GM23338 (cell line): ENCODE measurements at regions not wholly inside any gene's neighbourhood (a gene's known extent, or its start where the extent isn't known, plus 50 kb on each side); places are given as distances from the start of the nearest gene placed in this dataset.

Experiments
- ATAC-seq: fragments of 200-7000 bp; cut with Tn5 transposase; 3 replicates; pipeline ENCODE4 v1.9.1; 2020
- DNase-seq: peaks from one replicate; pipeline ENCODE4 v3.0.0-alpha.2; 2015; ENCODE audit warnings: low spot score
- H2AFZ ChIP-seq: fragments of 200-600 bp; sonication (generic); 2 replicates; pipeline ENCODE4 v1.8.0; 2016; ENCODE audit warnings: antibody characterized with exemption, mild to moderate bottlenecking, moderate library complexity
- H3F3A ChIP-seq: fragments of 200-600 bp; sonication (generic); replicated peaks from 2 replicates; pipeline ENCODE4 v1.8.0; 2017; ENCODE audit warnings: antibody characterized with exemption, mixed run types, low read depth
- H3K27ac ChIP-seq: fragments of 200-600 bp; sonication (generic); 2 replicates; pipeline ENCODE4 v1.6.1; 2016; ENCODE audit warnings: low read depth
- H3K27me3 ChIP-seq: fragments of 200-600 bp; sonication (generic); 2 replicates; pipeline ENCODE4 v1.8.0; 2016; ENCODE audit warnings: mild to moderate bottlenecking, mixed run types, moderate library complexity; ENCODE audit not compliant: insufficient read depth
- H3K36me3 ChIP-seq: fragments of 200-600 bp; sonication (generic); 2 replicates; pipeline ENCODE4 v1.8.0; 2016; ENCODE audit warnings: mild to moderate bottlenecking; ENCODE audit not compliant: insufficient read depth
- H3K4me1 ChIP-seq: fragments of 200-600 bp; sonication (generic); 2 replicates; pipeline ENCODE4 v1.8.0; 2016; ENCODE audit warnings: mild to moderate bottlenecking, moderate library complexity; ENCODE audit not compliant: insufficient read depth
- H3K4me2 ChIP-seq: fragments of 200-600 bp; sonication (generic); 2 replicates; pipeline ENCODE4 v1.7.1; 2017; ENCODE audit warnings: mixed run types
- H3K4me3 ChIP-seq: fragments of 200-600 bp; sonication (generic); 2 replicates; pipeline ENCODE4 v1.6.1; 2016; ENCODE audit warnings: mixed run types
- H3K79me2 ChIP-seq: fragments of 200-600 bp; sonication (generic); replicated peaks from 2 replicates; pipeline ENCODE4 v1.8.0; 2017; ENCODE audit warnings: mild to moderate bottlenecking; ENCODE audit not compliant: insufficient read depth
- H3K9me2 ChIP-seq: fragments of 200-600 bp; sonication (generic); 2 replicates; pipeline ENCODE4 v1.8.0; 2017; ENCODE audit not compliant: insufficient read depth
- H4K20me1 ChIP-seq: fragments of 200-600 bp; sonication (generic); replicated peaks from 2 replicates; pipeline ENCODE4 v1.8.0; 2017; ENCODE audit warnings: mild to moderate bottlenecking; ENCODE audit not compliant: insufficient read depth
- H3K27ac Mint-ChIP-seq: 2 replicates; pipeline ENCODE4 v1.8.0; 2020; ENCODE audit warnings: inconsistent platforms, mild to moderate bottlenecking, moderate library complexity, mixed read lengths
- H3K27me3 Mint-ChIP-seq: 3 replicates; pipeline ENCODE4 v1.8.0; 2022; ENCODE audit warnings: low read depth, mild to moderate bottlenecking, moderate library complexity, mixed read lengths, inconsistent platforms; ENCODE audit not compliant: insufficient read depth, poor library complexity
- H3K36me3 Mint-ChIP-seq: 3 replicates; pipeline ENCODE4 v1.8.0; 2021; ENCODE audit warnings: low read depth, mild to moderate bottlenecking, inconsistent platforms, moderate library complexity, mixed read lengths
- H3K4me1 Mint-ChIP-seq: 3 replicates; pipeline ENCODE4 v1.8.0; 2020; ENCODE audit warnings: mild to moderate bottlenecking, inconsistent platforms, mixed read lengths
- H3K4me3 Mint-ChIP-seq: 3 replicates; pipeline ENCODE4 v1.8.0; 2021; ENCODE audit warnings: moderate library complexity, mild to moderate bottlenecking, inconsistent platforms, mixed read lengths
- H3K9me3 Mint-ChIP-seq: 3 replicates; pipeline ENCODE4 v1.8.0; 2020; ENCODE audit warnings: moderate library complexity, mild to moderate bottlenecking, inconsistent platforms, mixed read lengths
- CREB1 ChIP-seq: fragments of 250-450 bp; sonication (Bioruptor Pico); IDR thresholded peaks from 2 replicates; pipeline ENCODE4 v1.5.0; 2020; ENCODE audit warnings: low read depth, mild to moderate bottlenecking, moderate library complexity
- JUNB ChIP-seq: IDR thresholded peaks from one replicate; pipeline ENCODE4 v1.6.1; 2016; ENCODE audit warnings: antibody characterized with exemption; ENCODE audit not compliant: unreplicated experiment
- ZNF114 ChIP-seq: fragments of 250-450 bp; sonication (Bioruptor Pico); IDR thresholded peaks from 2 replicates; pipeline ENCODE4 v1.5.0; 2020; ENCODE audit warnings: mild to moderate bottlenecking, moderate library complexity
- ZNF331 ChIP-seq: fragments of 250-450 bp; sonication (Bioruptor Pico); IDR thresholded peaks from 2 replicates; pipeline ENCODE4 v1.5.0; 2020; ENCODE audit warnings: low read depth, mild to moderate bottlenecking, moderate library complexity
- TF ChIP-seq, protein P1 (sequence below): fragments of 250-450 bp; sonication (Bioruptor Pico); IDR thresholded peaks from 2 replicates; pipeline ENCODE4 v1.5.0; 2020; ENCODE audit warnings: mild to moderate bottlenecking, moderate library complexity
- TF ChIP-seq, protein P2 (sequence below): IDR thresholded peaks from one replicate; pipeline ENCODE4 v1.6.1; 2018; ENCODE audit warnings: antibody characterized with exemption; ENCODE audit not compliant: unreplicated experiment

DNA sequence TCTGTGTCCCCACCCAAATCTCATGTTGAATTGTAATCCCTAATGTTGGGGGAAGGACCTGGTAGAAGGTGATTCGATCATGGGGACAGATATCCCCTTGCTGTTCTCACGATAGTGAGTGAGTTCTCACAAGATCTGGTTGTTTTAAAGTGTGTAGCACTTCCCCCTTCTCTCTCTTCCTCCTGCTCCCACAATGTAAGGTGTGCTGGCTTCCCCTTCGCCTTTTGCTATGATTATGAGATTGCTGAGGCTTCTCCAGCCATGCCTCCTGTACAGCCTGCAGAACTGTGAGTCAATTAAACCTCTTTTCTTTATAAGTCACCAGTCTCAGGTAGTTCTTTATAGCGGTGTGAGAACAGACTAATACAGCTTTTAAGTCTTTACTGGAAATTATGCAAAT is 193.3 kb upstream of the RBBP8 start (continued):
- TF ChIP-seq, protein P1, sequence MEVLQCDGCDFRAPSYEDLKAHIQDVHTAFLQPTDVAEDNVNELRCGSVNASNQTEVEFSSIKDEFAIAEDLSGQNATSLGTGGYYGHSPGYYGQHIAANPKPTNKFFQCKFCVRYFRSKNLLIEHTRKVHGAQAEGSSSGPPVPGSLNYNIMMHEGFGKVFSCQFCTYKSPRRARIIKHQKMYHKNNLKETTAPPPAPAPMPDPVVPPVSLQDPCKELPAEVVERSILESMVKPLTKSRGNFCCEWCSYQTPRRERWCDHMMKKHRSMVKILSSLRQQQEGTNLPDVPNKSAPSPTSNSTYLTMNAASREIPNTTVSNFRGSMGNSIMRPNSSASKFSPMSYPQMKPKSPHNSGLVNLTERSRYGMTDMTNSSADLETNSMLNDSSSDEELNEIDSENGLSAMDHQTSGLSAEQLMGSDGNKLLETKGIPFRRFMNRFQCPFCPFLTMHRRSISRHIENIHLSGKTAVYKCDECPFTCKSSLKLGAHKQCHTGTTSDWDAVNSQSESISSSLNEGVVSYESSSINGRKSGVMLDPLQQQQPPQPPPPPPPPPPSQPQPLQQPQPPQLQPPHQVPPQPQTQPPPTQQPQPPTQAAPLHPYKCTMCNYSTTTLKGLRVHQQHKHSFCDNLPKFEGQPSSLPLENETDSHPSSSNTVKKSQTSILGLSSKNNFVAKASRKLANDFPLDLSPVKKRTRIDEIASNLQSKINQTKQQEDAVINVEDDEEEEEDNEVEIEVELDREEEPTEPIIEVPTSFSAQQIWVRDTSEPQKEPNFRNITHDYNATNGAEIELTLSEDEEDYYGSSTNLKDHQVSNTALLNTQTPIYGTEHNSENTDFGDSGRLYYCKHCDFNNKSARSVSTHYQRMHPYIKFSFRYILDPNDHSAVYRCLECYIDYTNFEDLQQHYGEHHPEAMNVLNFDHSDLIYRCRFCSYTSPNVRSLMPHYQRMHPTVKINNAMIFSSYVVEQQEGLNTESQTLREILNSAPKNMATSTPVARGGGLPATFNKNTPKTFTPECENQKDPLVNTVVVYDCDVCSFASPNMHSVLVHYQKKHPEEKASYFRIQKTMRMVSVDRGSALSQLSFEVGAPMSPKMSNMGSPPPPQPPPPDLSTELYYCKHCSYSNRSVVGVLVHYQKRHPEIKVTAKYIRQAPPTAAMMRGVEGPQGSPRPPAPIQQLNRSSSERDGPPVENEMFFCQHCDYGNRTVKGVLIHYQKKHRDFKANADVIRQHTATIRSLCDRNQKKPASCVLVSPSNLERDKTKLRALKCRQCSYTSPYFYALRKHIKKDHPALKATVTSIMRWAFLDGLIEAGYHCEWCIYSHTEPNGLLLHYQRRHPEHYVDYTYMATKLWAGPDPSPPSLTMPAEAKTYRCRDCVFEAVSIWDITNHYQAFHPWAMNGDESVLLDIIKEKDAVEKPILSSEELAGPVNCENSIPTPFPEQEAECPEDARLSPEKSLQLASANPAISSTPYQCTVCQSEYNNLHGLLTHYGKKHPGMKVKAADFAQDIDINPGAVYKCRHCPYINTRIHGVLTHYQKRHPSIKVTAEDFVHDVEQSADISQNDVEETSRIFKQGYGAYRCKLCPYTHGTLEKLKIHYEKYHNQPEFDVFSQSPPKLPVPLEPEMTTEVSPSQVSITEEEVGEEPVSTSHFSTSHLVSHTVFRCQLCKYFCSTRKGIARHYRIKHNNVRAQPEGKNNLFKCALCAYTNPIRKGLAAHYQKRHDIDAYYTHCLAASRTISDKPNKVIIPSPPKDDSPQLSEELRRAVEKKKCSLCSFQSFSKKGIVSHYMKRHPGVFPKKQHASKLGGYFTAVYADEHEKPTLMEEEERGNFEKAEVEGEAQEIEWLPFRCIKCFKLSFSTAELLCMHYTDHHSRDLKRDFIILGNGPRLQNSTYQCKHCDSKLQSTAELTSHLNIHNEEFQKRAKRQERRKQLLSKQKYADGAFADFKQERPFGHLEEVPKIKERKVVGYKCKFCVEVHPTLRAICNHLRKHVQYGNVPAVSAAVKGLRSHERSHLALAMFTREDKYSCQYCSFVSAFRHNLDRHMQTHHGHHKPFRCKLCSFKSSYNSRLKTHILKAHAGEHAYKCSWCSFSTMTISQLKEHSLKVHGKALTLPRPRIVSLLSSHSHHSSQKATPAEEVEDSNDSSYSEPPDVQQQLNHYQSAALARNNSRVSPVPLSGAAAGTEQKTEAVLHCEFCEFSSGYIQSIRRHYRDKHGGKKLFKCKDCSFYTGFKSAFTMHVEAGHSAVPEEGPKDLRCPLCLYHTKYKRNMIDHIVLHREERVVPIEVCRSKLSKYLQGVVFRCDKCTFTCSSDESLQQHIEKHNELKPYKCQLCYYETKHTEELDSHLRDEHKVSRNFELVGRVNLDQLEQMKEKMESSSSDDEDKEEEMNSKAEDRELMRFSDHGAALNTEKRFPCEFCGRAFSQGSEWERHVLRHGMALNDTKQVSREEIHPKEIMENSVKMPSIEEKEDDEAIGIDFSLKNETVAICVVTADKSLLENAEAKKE (CRISPR knock-in tag) = no peak
- TF ChIP-seq CREB1 (CRISPR knock-in tag) (no peak), JUNB (no peak)
- TF ChIP-seq, protein P2, sequence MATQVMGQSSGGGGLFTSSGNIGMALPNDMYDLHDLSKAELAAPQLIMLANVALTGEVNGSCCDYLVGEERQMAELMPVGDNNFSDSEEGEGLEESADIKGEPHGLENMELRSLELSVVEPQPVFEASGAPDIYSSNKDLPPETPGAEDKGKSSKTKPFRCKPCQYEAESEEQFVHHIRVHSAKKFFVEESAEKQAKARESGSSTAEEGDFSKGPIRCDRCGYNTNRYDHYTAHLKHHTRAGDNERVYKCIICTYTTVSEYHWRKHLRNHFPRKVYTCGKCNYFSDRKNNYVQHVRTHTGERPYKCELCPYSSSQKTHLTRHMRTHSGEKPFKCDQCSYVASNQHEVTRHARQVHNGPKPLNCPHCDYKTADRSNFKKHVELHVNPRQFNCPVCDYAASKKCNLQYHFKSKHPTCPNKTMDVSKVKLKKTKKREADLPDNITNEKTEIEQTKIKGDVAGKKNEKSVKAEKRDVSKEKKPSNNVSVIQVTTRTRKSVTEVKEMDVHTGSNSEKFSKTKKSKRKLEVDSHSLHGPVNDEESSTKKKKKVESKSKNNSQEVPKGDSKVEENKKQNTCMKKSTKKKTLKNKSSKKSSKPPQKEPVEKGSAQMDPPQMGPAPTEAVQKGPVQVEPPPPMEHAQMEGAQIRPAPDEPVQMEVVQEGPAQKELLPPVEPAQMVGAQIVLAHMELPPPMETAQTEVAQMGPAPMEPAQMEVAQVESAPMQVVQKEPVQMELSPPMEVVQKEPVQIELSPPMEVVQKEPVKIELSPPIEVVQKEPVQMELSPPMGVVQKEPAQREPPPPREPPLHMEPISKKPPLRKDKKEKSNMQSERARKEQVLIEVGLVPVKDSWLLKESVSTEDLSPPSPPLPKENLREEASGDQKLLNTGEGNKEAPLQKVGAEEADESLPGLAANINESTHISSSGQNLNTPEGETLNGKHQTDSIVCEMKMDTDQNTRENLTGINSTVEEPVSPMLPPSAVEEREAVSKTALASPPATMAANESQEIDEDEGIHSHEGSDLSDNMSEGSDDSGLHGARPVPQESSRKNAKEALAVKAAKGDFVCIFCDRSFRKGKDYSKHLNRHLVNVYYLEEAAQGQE = no peak

DNA sequence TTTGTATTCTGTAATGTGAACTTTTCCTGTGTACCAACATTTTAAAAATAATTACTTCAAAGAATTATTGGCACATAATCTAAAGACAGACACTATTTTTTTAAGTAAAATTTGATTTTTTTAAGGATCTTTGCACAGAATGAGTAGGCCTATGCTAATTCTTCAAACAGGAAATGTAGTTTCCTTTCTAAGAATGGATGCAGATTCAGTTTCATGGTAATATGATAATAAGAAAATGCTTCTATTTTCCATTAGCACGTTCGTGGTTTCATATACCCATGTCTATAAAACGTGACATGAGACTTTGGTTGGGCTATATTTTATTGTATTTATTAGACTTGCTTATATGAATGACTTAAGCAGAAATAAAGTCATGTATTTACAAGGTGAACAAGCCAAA is 191.8 kb upstream of the RBBP8 start:
- no peak for ATAC-seq
- TF ChIP-seq ZNF114 (CRISPR knock-in tag) = no peak
- TF ChIP-seq ZNF331 (CRISPR knock-in tag) = no peak
- TF ChIP-seq, protein P2 = no peak

More for the DNA sequence above, 191.8 kb upstream of the RBBP8 start:
- Mint-ChIP-seq H3K4me3 (no peak overlapping the region), H3K27ac (no peak overlapping the region), H3K9me3 (no peaks in the 10 kb centered on the region), H3K4me1 (no peaks in the 10 kb centered on the region), H3K36me3 (no peaks in the 10 kb centered on the region), H3K27me3 (no peaks in the 10 kb centered on the region)
- H4K20me1 ChIP-seq = no peaks in the 10 kb centered on the region
- no peak overlapping the region for H3K27ac ChIP-seq
- no peaks in the 10 kb centered on the region for H3F3A ChIP-seq
- no peak for DNase-seq
- no peaks in the 10 kb centered on the region for H3K36me3 ChIP-seq
- H2AFZ ChIP-seq = no peak overlapping the region
- no peak overlapping the region for H3K4me2 ChIP-seq
- H3K79me2 ChIP-seq = no peaks in the 10 kb centered on the region
- no peaks in the 10 kb centered on the region for H3K9me2 ChIP-seq
- H3K27me3 ChIP-seq = no peaks in the 10 kb centered on the region
- H3K4me1 ChIP-seq = no peaks in the 10 kb centered on the region
- no peak overlapping the region for H3K4me3 ChIP-seq
